ENCODE measurements at regions not wholly inside any gene's neighbourhood (a gene's known extent, or its start where the extent isn't known, plus 50 kb on each side); places are given as distances from the start of the nearest gene placed in this dataset.
A peak's percentile ranks its signal among the peaks of the same experiment; 100 is the strongest.

- Histone ChIP-seq H3K27ac (no peak overlapping the region), H3K4me3 (no peak overlapping the region), H3K36me3 (replicated peaks in 1 of 2; ENCODE audit: insufficient read depth in 1 of 2, low read depth in 2 of 2) (no peaks in the 10 kb centered on the region), H3K9me3 (no peaks in the 10 kb centered on the region), H3K4me1 (no peaks in the 10 kb centered on the region), H3K27me3 (no peaks in the 10 kb centered on the region)
- DNase-seq (peak in 1 of 4 donors; percentile 8), ATAC-seq (no peak)
- no peak for TF ChIP-seq CTCF (IDR thresholded peaks at IDR 0.05)
- no peak for TF ChIP-seq POLR2A (IDR thresholded peaks at IDR 0.05)
- WGBS, 2 donors: 79 to 83% methylated on average over 11 of the region's 11 CpGs
- intact Hi-C loops (cut with DNase I): no loop called here
Measured at GRCh38 chr15:93614386-93615104, 525.5 kb upstream of the RGMA start.

- TF ChIP-seq CTCF (IDR thresholded peaks at IDR 0.05): no peak
- no peak for DNase-seq
- H3K9me3 ChIP-seq: no peaks in the 10 kb centered on the region
- no peak overlapping the region for H3K27ac ChIP-seq
- 88% methylated on average over 3 of the region's 3 CpGs for WGBS, 2 donors
- no peaks in the 10 kb centered on the region for H3K27me3 ChIP-seq
- H3K4me3 ChIP-seq: no peak overlapping the region
- ATAC-seq: no peak
- intact Hi-C loops (cut with DNase I): no loop called here
- peaks cover 4% of the 10 kb centered on the region for H3K4me1 ChIP-seq
- no peaks in the 10 kb centered on the region for H3K36me3 ChIP-seq (replicated peaks in 1 of 2; ENCODE audit: insufficient read depth in 1 of 2, low read depth in 2 of 2)
Measured at GRCh38 chr15:93613386-93613785, 524.4 kb upstream of the RGMA start.

- TF ChIP-seq CTCF (IDR thresholded peaks at IDR 0.05) (no peak), POLR2A (IDR thresholded peaks at IDR 0.05) (no peak)
- WGBS, 2 donors: 76 to 82% methylated on average over 2 of the region's 2 CpGs
- Histone ChIP-seq H3K4me3 (no peak overlapping the region), H3K36me3 (replicated peaks in 1 of 2; ENCODE audit: insufficient read depth in 1 of 2, low read depth in 2 of 2) (no peaks in the 10 kb centered on the region), H3K27me3 (no peaks in the 10 kb centered on the region), H3K9me3 (no peaks in the 10 kb centered on the region), H3K4me1 (peaks cover 9% of the 10 kb centered on the region), H3K27ac (no peak overlapping the region)
- intact Hi-C loops (cut with DNase I): no loop called here
- no peak for DNase-seq
- no peak for ATAC-seq
Measured at GRCh38 chr15:93612953-93613352, 523.9 kb upstream of the RGMA start.

GRCh38 chr15:93610944-93611343 lies 521.9 kb upstream of the RGMA start:
- Histone ChIP-seq H3K27me3 (no peaks in the 10 kb centered on the region), H3K27ac (no peak overlapping the region), H3K36me3 (replicated peaks in 1 of 2; ENCODE audit: insufficient read depth in 1 of 2, low read depth in 2 of 2) (no peaks in the 10 kb centered on the region), H3K9me3 (no peaks in the 10 kb centered on the region), H3K4me3 (no peak overlapping the region), H3K4me1 (peaks cover 10% of the 10 kb centered on the region)
- no peak for ATAC-seq
- intact Hi-C loops (cut with DNase I): no loop called here
- TF ChIP-seq POLR2A (IDR thresholded peaks at IDR 0.05): no peak
- TF ChIP-seq CTCF (IDR thresholded peaks at IDR 0.05): no peak
- WGBS, 2 donors: 79 to 83% methylated on average over 8 of the region's 8 CpGs
- DNase-seq: no peak

GRCh38 chr15:93608643-93609148 lies 519.7 kb upstream of the RGMA start:
- Histone ChIP-seq H3K4me1 (peaks cover 10% of the 10 kb centered on the region), H3K27me3 (no peaks in the 10 kb centered on the region), H3K9me3 (no peaks in the 10 kb centered on the region), H3K36me3 (replicated peaks in 1 of 2; ENCODE audit: insufficient read depth in 1 of 2, low read depth in 2 of 2) (no peaks in the 10 kb centered on the region), H3K4me3 (no peak overlapping the region), H3K27ac (peak overlapping the region in 1 of 4 donors; percentile 16)
- DNase-seq (peak in 2 of 4 donors; percentile 5 to 8), ATAC-seq (peak; percentile 38)
- intact Hi-C loops (cut with DNase I): no loop called here
- TF ChIP-seq CTCF (IDR thresholded peaks at IDR 0.05): no peak
- TF ChIP-seq POLR2A (IDR thresholded peaks at IDR 0.05): no peak
- 16% methylated on average over 3 of the region's 3 CpGs for WGBS, 2 donors
